ENCODE measurements at regions not wholly inside any gene's neighbourhood (a gene's known extent, or its start where the extent isn't known, plus 50 kb on each side); places are given as distances from the start of the nearest gene placed in this dataset.

DNA sequence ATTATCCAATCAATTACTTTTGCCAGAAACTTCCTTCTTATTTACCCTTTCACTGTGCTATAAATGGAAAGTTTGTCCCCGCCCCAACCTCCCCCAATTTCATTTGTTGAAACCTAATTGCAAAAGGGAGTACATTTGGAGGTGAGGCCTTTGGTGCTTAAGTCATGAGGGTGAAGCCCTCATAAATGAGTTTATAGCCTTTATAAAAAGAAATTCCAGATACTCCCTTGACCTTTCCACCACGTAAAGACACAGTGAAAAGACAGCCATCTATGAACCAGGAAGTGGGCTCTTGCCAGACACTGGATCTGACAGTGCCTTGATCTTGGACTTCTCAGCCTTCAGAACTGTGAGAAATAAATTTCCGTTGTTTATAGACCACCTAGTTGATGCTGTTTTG lies 82.3 kb downstream of the NUDT12 start:
- TF ChIP-seq, protein P1, sequence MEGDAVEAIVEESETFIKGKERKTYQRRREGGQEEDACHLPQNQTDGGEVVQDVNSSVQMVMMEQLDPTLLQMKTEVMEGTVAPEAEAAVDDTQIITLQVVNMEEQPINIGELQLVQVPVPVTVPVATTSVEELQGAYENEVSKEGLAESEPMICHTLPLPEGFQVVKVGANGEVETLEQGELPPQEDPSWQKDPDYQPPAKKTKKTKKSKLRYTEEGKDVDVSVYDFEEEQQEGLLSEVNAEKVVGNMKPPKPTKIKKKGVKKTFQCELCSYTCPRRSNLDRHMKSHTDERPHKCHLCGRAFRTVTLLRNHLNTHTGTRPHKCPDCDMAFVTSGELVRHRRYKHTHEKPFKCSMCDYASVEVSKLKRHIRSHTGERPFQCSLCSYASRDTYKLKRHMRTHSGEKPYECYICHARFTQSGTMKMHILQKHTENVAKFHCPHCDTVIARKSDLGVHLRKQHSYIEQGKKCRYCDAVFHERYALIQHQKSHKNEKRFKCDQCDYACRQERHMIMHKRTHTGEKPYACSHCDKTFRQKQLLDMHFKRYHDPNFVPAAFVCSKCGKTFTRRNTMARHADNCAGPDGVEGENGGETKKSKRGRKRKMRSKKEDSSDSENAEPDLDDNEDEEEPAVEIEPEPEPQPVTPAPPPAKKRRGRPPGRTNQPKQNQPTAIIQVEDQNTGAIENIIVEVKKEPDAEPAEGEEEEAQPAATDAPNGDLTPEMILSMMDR (IDR thresholded peaks at IDR 0.05), result no peak
- TF ChIP-seq POLR2A (IDR thresholded peaks at IDR 0.05), result no peak
